Neuronal stem cell (in vitro differentiated cells): ENCODE measurements at regions not wholly inside any gene's neighbourhood (a gene's known extent, or its start where the extent isn't known, plus 50 kb on each side); places are given as distances from the start of the nearest gene placed in this dataset.

Experiments used
- DNase-seq: peaks from one replicate; pipeline ENCODE4 v3.0.0-alpha.2; 2013; ENCODE audit warnings: low spot score
- H2AFZ ChIP-seq: one replicate; pipeline ENCODE4 v1.6.1; 2013; ENCODE audit warnings: mild to moderate bottlenecking, low read length, inconsistent platforms
- H2AK5ac ChIP-seq: 2 replicates; pipeline ENCODE4 v1.6.1; 2013; ENCODE audit warnings: low read depth, mild to moderate bottlenecking, inconsistent platforms, low read length, moderate library complexity, mixed read lengths
- H2BK120ac ChIP-seq: 2 replicates; pipeline ENCODE4 v1.6.1; 2013; ENCODE audit warnings: low read depth, mild to moderate bottlenecking, inconsistent platforms, low read length, moderate library complexity, mixed read lengths
- H2BK12ac ChIP-seq: one replicate; pipeline ENCODE4 v1.6.1; 2013; ENCODE audit warnings: low read length, inconsistent platforms
- H2BK15ac ChIP-seq: 2 replicates; pipeline ENCODE4 v1.6.1; 2013; ENCODE audit warnings: mild to moderate bottlenecking, low read length, inconsistent platforms, mixed read lengths
- H2BK5ac ChIP-seq: one replicate; pipeline ENCODE4 v1.6.1; 2013; ENCODE audit warnings: inconsistent platforms, mild to moderate bottlenecking, low read length, moderate library complexity
- H3K14ac ChIP-seq: one replicate; pipeline ENCODE4 v1.6.1; 2013; ENCODE audit warnings: low read length, inconsistent platforms
- H3K18ac ChIP-seq: 2 replicates; pipeline ENCODE4 v1.6.1; 2013; ENCODE audit warnings: low read length, inconsistent platforms
- H3K23ac ChIP-seq: 2 replicates; pipeline ENCODE4 v1.6.1; 2013; ENCODE audit warnings: low read depth, mild to moderate bottlenecking, mixed read lengths, low read length, inconsistent platforms; ENCODE audit not compliant: poor library complexity
- H3K27ac ChIP-seq: replicated peaks from 3 replicates; pipeline ENCODE4 v1.5.1; 2013; ENCODE audit warnings: low read length, inconsistent platforms
- H3K27me3 ChIP-seq, 3 experiments: 2 replicates each; pipeline ENCODE4 v1.6.1; 2013; ENCODE audit warnings: low read length in 3 of 3, mild to moderate bottlenecking in 2 of 3, inconsistent platforms in 1 of 3, low read depth in 1 of 3, mixed read lengths in 1 of 3, moderate library complexity in 1 of 3; ENCODE audit not compliant: control insufficient read depth in 3 of 3, insufficient read depth in 3 of 3
- H3K36me3 ChIP-seq, 2 donors: replicated peaks in 1 of 2; 2 replicates each; pipeline ENCODE4 v1.6.1; 2013; ENCODE audit warnings: low read length in 2 of 2; ENCODE audit not compliant: control insufficient read depth in 2 of 2, insufficient read depth in 2 of 2
- H3K4ac ChIP-seq: 2 replicates; pipeline ENCODE4 v1.6.1; 2013; ENCODE audit warnings: inconsistent platforms, mild to moderate bottlenecking, low read length, moderate library complexity
- H3K4me1 ChIP-seq, 2 donors: 1 replicate in 1 of 2; 2 replicates in 1 of 2; pipeline ENCODE4 v1.6.1; 2013; ENCODE audit warnings: low read length in 2 of 2, low read depth in 1 of 2; ENCODE audit not compliant: control insufficient read depth in 2 of 2, insufficient read depth in 1 of 2
- H3K4me2 ChIP-seq: one replicate; pipeline ENCODE4 v1.6.1; 2013; ENCODE audit warnings: mild to moderate bottlenecking, low read length, inconsistent platforms; ENCODE audit not compliant: insufficient read depth, poor library complexity, severe bottlenecking
- H3K4me3 ChIP-seq, 2 donors: 2 replicates each; pipeline ENCODE4 v1.5.1; 2013; ENCODE audit warnings: low read length in 2 of 2, mild to moderate bottlenecking in 2 of 2, inconsistent platforms in 1 of 2, moderate library complexity in 1 of 2
- H3K79me1 ChIP-seq: one replicate; pipeline ENCODE4 v1.6.1; 2013; ENCODE audit warnings: low read depth, mild to moderate bottlenecking, inconsistent platforms, low read length, moderate library complexity
- H3K9ac ChIP-seq: one replicate; pipeline ENCODE4 v1.6.1; 2013; ENCODE audit warnings: mild to moderate bottlenecking, low read depth, low read length, inconsistent platforms; ENCODE audit not compliant: poor library complexity
- H3K9me3 ChIP-seq, 2 donors: replicated peaks in 1 of 2; 2 replicates each; pipeline versions ENCODE3 to v1.6.1; 2013; ENCODE audit warnings: low read length in 2 of 2, mild to moderate bottlenecking in 2 of 2, inconsistent platforms in 1 of 2, low read depth in 1 of 2, mixed read lengths in 1 of 2, moderate library complexity in 1 of 2; ENCODE audit not compliant: control insufficient read depth in 2 of 2, insufficient read depth in 1 of 2
- H4K8ac ChIP-seq: one replicate; pipeline ENCODE4 v1.6.1; 2013; ENCODE audit warnings: low read depth, mild to moderate bottlenecking, inconsistent platforms, low read length, moderate library complexity
- H4K91ac ChIP-seq: one replicate; pipeline ENCODE4 v1.6.1; 2013; ENCODE audit warnings: low read length, low read depth, mild to moderate bottlenecking, inconsistent platforms; ENCODE audit not compliant: poor library complexity
- WGBS, 2 donors: extraction: QIAGEN DNeasy Blood & Tissue Kit; methylation state at CpG; one replicate each; pipeline ENCODE4 v1.1.7; 2013; ENCODE audit warnings: missing lambda C conversion rate in 2 of 2, mixed read lengths in 1 of 2; ENCODE audit not compliant: insufficient read length in 2 of 2, insufficient replicate concordance in 1 of 2; ENCODE audit errors: extremely low coverage in 2 of 2; 5-methylcytosine and 5-hydroxymethylcytosine counted together

DNA sequence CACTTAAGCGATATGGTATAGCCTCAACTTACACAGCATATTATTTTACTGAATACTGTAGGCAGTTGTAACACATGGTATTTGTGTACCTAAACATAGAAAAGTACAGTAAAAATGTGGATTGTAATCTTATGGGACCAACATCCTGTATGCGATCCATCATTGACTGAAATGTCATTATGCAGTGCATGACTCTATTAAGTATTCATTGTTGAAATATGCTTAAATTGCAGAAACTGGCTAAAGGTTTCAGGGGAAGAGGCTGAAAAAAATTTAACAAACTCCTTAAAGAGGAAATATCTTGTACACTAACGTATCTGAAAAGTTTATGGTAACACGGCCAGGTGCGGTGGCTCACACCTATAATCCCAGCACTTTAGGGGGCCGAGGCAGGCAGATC, 214.1 kb upstream of the PARD3B start:
- no peak overlapping the region for H3K4me3 ChIP-seq
- H3K4ac ChIP-seq = no peak overlapping the region
- no peak overlapping the region for H3K18ac ChIP-seq
- peaks cover 0 to 3% of the 10 kb centered on the region in 2 donors for H3K9me3 ChIP-seq
- H2AFZ ChIP-seq = no peak overlapping the region
- H3K27ac ChIP-seq = no peak overlapping the region
- H3K23ac ChIP-seq = no peak overlapping the region
- no peak overlapping the region for H4K91ac ChIP-seq
- H3K14ac ChIP-seq = no peak overlapping the region
- WGBS, 2 donors = no CpG with 5 or more reads among the region's 6 CpGs
- H3K9ac ChIP-seq = no peak overlapping the region
- no peak overlapping the region for H2BK12ac ChIP-seq
- no peak for DNase-seq
- no peaks in the 10 kb centered on the region for H3K27me3 ChIP-seq
- H3K4me2 ChIP-seq = no peak overlapping the region
- no peak overlapping the region for H2BK15ac ChIP-seq
- H2BK120ac ChIP-seq = no peak overlapping the region
- H3K4me1 ChIP-seq = peaks cover 0 to 2% of the 10 kb centered on the region in 2 donors
- no peak overlapping the region for H2AK5ac ChIP-seq
- H4K8ac ChIP-seq = no peak overlapping the region
- no peak overlapping the region for H2BK5ac ChIP-seq
- no peaks in the 10 kb centered on the region for H3K79me1 ChIP-seq
- H3K36me3 ChIP-seq = no peaks in the 10 kb centered on the region

DNA sequence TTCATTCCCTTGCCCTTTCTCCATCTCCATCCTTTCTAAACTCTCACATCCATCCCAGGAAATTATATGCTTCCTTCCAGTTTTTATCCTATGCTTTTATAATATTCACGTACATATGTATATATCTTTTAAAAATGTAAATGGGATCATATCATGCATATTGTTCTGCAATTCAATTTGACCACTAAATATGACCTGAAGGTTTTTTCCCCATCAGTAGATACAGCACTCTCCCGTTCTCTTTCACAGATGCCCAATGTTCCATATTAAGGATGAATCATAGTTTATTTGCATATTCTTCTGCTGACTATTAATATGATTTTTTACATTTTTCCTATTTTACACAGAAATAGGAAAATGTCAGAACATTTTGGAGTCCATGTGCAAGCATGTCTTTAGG, 213.3 kb upstream of the PARD3B start:
- Histone ChIP-seq H2BK120ac (no peak overlapping the region), H4K91ac (no peak overlapping the region), H2BK15ac (no peak overlapping the region), H2AK5ac (no peak overlapping the region), H3K14ac (no peak overlapping the region), H3K4me1 (no peaks in the 10 kb centered on the region), H3K79me1 (no peaks in the 10 kb centered on the region), H4K8ac (no peak overlapping the region), H3K4me3 (no peak overlapping the region), H3K27me3 (no peaks in the 10 kb centered on the region), H3K27ac (no peak overlapping the region), H2AFZ (no peak overlapping the region), H2BK5ac (no peak overlapping the region), H3K9ac (no peak overlapping the region), H2BK12ac (no peak overlapping the region), H3K18ac (no peak overlapping the region), H3K9me3 (peaks cover 0 to 3% of the 10 kb centered on the region in 2 donors), H3K36me3 (no peaks in the 10 kb centered on the region), H3K23ac (no peak overlapping the region), H3K4me2 (no peak overlapping the region), H3K4ac (no peak overlapping the region)
- no peak for DNase-seq
- WGBS, 2 donors = no CpG with 5 or more reads among the region's 2 CpGs

DNA sequence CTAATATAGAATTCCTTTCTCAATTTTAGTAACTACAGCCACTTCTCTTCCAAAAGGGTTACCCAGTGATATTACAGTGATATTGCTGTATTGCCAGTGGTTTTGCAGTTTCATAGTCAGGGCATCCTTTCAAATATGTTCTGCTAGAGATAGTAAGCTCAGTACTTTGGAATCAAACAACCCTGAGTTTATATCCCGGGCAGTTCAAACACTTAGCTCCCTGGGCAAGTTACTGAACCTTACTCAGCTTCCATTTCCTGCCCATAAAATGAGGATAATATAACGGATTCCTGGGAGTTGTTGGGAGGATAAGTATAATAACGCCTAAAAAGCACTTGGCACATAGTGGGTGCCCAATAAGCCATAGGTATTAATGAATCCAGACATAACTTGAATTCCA, 212.6 kb upstream of the PARD3B start:
- Histone ChIP-seq H2BK5ac (no peak overlapping the region), H3K18ac (no peak overlapping the region), H3K9ac (no peak overlapping the region), H4K91ac (no peak overlapping the region), H2AK5ac (no peak overlapping the region), H3K23ac (no peak overlapping the region), H3K27ac (no peak overlapping the region), H3K79me1 (no peaks in the 10 kb centered on the region), H2BK120ac (no peak overlapping the region), H3K4me2 (no peak overlapping the region), H2AFZ (no peak overlapping the region), H4K8ac (no peak overlapping the region), H3K4me3 (no peak overlapping the region), H2BK12ac (no peak overlapping the region), H3K36me3 (no peaks in the 10 kb centered on the region), H3K4ac (no peak overlapping the region), H2BK15ac (no peak overlapping the region), H3K4me1 (no peaks in the 10 kb centered on the region), H3K9me3 (peaks cover 0 to 3% of the 10 kb centered on the region in 2 donors), H3K14ac (no peak overlapping the region), H3K27me3 (no peaks in the 10 kb centered on the region)
- no peak for DNase-seq
- no CpG with 5 or more reads among the region's 3 CpGs for WGBS, 2 donors

DNA sequence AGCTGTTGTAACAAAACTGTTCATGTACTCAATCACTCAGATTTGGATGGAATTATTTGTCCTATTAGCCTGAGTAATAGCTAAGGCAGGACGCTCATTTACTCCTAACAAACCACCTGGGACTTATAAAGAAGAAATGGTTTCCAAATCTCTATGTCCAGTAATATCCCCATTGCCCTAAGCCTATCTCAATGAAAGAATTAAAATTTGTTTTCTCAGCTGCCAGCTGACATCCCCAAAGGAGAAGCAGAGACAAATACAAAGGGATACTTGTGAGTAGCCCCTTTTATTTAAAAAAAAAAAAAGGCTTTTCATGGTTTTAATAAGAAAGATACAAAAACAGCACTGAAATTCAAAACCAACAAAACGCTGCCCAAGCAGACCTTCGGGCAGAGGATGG, 211.4 kb upstream of the PARD3B start:
- H3K14ac ChIP-seq = no peak overlapping the region
- WGBS, 2 donors = no CpG with 5 or more reads among the region's 3 CpGs

More for the DNA sequence above, 211.4 kb upstream of the PARD3B start:
- H2BK120ac ChIP-seq = no peak overlapping the region
- no peaks in the 10 kb centered on the region for H3K79me1 ChIP-seq
- DNase-seq = no peak
- H3K9me3 ChIP-seq = no peaks in the 10 kb centered on the region
- no peak overlapping the region for H2BK15ac ChIP-seq
- no peak overlapping the region for H3K9ac ChIP-seq
- no peak overlapping the region for H2BK12ac ChIP-seq
- no peak overlapping the region for H4K91ac ChIP-seq
- H2AK5ac ChIP-seq = no peak overlapping the region
- H3K18ac ChIP-seq = no peak overlapping the region
- H2AFZ ChIP-seq = no peak overlapping the region
- H3K4me2 ChIP-seq = no peak overlapping the region
- no peak overlapping the region for H4K8ac ChIP-seq
- H3K23ac ChIP-seq = no peak overlapping the region
- H3K4me1 ChIP-seq = no peaks in the 10 kb centered on the region
- no peak overlapping the region for H3K4ac ChIP-seq
- no peaks in the 10 kb centered on the region for H3K36me3 ChIP-seq
- H3K27me3 ChIP-seq = no peaks in the 10 kb centered on the region
- H2BK5ac ChIP-seq = no peak overlapping the region
- no peak overlapping the region for H3K27ac ChIP-seq
- H3K4me3 ChIP-seq = no peak overlapping the region
